OCI-LY7 (cell line): ENCODE measurements at regions not wholly inside any gene's neighbourhood (a gene's known extent, or its start where the extent isn't known, plus 50 kb on each side); places are given as distances from the start of the nearest gene placed in this dataset.

Source experiments
- BruUV-seq: library from RNA; stranded (reverse); fragments of 400-500 nt; replicated peaks from 2 replicates; lab custom pipeline; 2021; lab: Mats Ljungman, UMichigan
- CTCF ChIA-PET: fragments of 300-600 bp; sonication (Branson Sonifier 250); formaldehyde crosslinking; loops from one replicate; lab custom pipeline; 2022; ENCODE audit warnings: antibody characterized with exemption; ENCODE audit not compliant: unreplicated experiment; lab: Charles Lee
- POLR2A ChIA-PET: fragments of 300-600 bp; sonication (Branson Sonifier 250); formaldehyde crosslinking; loops from one replicate; lab custom pipeline; 2022; ENCODE audit warnings: antibody characterized with exemption; lab: Charles Lee
- DNase-seq: peaks from one replicate; pipeline ENCODE4 v3.0.0-alpha.2; 2015; ENCODE audit warnings: low spot score
- H2AFZ ChIP-seq: fragments of 200-600 bp; sonication (generic), shearing (Covaris generic); 2 replicates; pipeline ENCODE4 v1.6.1; 2014; ENCODE audit warnings: mild to moderate bottlenecking, antibody characterized with exemption, low read length, moderate library complexity
- H3K27ac ChIP-seq: fragments of 200-600 bp; sonication (generic); 2 replicates; pipeline ENCODE4 v1.5.1; 2014; ENCODE audit warnings: mixed run types, low read depth, mild to moderate bottlenecking, moderate library complexity, low read length, inconsistent platforms; ENCODE audit not compliant: poor library complexity, severe bottlenecking
- H3K36me3 ChIP-seq: fragments of 200-600 bp; sonication (generic); 2 replicates; pipeline ENCODE4 v1.6.1; 2014; ENCODE audit warnings: mild to moderate bottlenecking, antibody characterized with exemption, low read length, moderate library complexity, mixed read lengths; ENCODE audit not compliant: insufficient read depth
- H3K4me1 ChIP-seq: fragments of 200-600 bp; sonication (generic); 2 replicates; pipeline ENCODE4 v1.5.1; 2014; ENCODE audit warnings: mild to moderate bottlenecking, low read length; ENCODE audit not compliant: insufficient read depth, poor library complexity, severe bottlenecking
- H3K4me2 ChIP-seq: fragments of 200-600 bp; sonication (generic); 2 replicates; pipeline ENCODE4 v1.6.1; 2014; ENCODE audit warnings: mild to moderate bottlenecking, low read length
- H3K4me3 ChIP-seq: fragments of 200-600 bp; sonication (generic); 2 replicates; pipeline ENCODE4 v1.5.1; 2014; ENCODE audit warnings: mild to moderate bottlenecking, low read depth, low read length; ENCODE audit not compliant: poor library complexity, severe bottlenecking
- H3K79me2 ChIP-seq: fragments of 200-600 bp; sonication (generic); 2 replicates; pipeline ENCODE4 v1.6.1; 2016; ENCODE audit warnings: low read depth, mild to moderate bottlenecking, low read length, moderate library complexity, mixed read lengths; ENCODE audit not compliant: insufficient read depth
- H3K9me2 ChIP-seq: fragments of 200-600 bp; sonication (generic); 2 replicates; pipeline ENCODE4 v1.6.1; 2016; ENCODE audit warnings: mild to moderate bottlenecking, low read length, mixed read lengths; ENCODE audit not compliant: insufficient read depth
- H3K9me3 ChIP-seq: fragments of 200-600 bp; sonication (generic); 2 replicates; pipeline ENCODE4 v1.6.1; 2014; ENCODE audit warnings: mild to moderate bottlenecking, mixed run types, low read length, mixed read lengths
- H4K20me1 ChIP-seq: fragments of 200-600 bp; sonication (generic); 2 replicates; pipeline ENCODE4 v1.6.1; 2014; ENCODE audit warnings: mild to moderate bottlenecking, antibody characterized with exemption, low read length, moderate library complexity, mixed read lengths; ENCODE audit not compliant: insufficient read depth
- CTCF ChIP-seq: fragments of 200-600 bp; sonication (generic); conservative IDR thresholded peaks from 2 replicates; pipeline ENCODE4 v1.5.1; 2014; ENCODE audit warnings: mild to moderate bottlenecking, antibody characterized with exemption, low read length, moderate library complexity, mixed read lengths
- EZH2phosphoT487 ChIP-seq: fragments of 200-600 bp; sonication (generic); IDR thresholded peaks from 2 replicates; pipeline ENCODE4 v1.6.1; 2018; ENCODE audit warnings: low read depth, borderline replicate concordance, mild to moderate bottlenecking, mixed run types, antibody characterized with exemption, low read length, moderate library complexity, mixed read lengths
- intact Hi-C: fragments of 100-400 bp; cut with micrococcal nuclease; formaldehyde crosslinking; loops from one replicate; pipeline ENCODE4 v1.10.0; 2022; ENCODE audit not compliant: unreplicated experiment

GRCh38 chr2:70036290-70036689 is 51.0 kb upstream of the PCBP1 start:
- intact Hi-C loops = no loop called here
- ChIA-PET CTCF (no interaction called here), POLR2A (no interaction called here)
- H4K20me1 ChIP-seq = no peaks in the 10 kb centered on the region
- H3K9me3 ChIP-seq = no peaks in the 10 kb centered on the region
- DNase-seq = no peak
- no peaks in the 10 kb centered on the region for H3K79me2 ChIP-seq
- BruUV-seq = no TSS peak
- H3K4me3 ChIP-seq = no peak overlapping the region
- no peak for TF ChIP-seq EZH2phosphoT487
- no peak for TF ChIP-seq CTCF
- no peaks in the 10 kb centered on the region for H3K9me2 ChIP-seq
- no peaks in the 10 kb centered on the region for H3K4me1 ChIP-seq
- H3K36me3 ChIP-seq = no peaks in the 10 kb centered on the region
- H3K4me2 ChIP-seq = no peak overlapping the region
- no peak overlapping the region for H3K27ac ChIP-seq
- no peak overlapping the region for H2AFZ ChIP-seq

DNA sequence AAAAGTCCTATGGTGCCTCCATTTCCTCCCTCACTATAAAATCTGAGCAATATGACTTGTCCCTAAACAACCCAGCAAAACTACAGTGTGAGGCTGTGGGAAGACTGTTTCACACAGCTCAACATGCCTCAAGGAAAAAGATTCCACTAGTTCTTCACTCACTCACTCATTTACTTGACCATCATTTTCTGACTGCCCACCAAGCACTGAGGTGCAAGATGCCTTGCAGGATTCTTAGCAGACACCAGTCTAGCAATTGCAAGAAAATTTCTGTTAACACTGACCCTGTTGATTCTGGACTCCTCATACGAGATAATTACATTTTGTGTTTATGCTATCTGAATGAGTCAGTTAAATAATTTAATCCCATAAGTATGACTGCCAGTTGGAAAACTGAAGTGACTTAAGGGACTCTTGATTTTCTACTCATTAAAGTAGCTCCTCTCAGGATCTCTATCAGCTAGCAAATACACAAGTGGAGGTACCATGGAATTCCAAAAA is 51.9 kb upstream of the PCBP1 start:
- Histone ChIP-seq H3K4me2 (no peak overlapping the region), H3K4me3 (no peak overlapping the region), H3K9me3 (no peaks in the 10 kb centered on the region), H3K9me2 (no peaks in the 10 kb centered on the region), H3K79me2 (no peaks in the 10 kb centered on the region), H3K36me3 (no peaks in the 10 kb centered on the region), H3K4me1 (no peaks in the 10 kb centered on the region), H2AFZ (no peak overlapping the region), H4K20me1 (no peaks in the 10 kb centered on the region), H3K27ac (no peak overlapping the region)
- intact Hi-C loops = no loop called here
- no peak for DNase-seq
- no peak for TF ChIP-seq CTCF
- no peak for TF ChIP-seq EZH2phosphoT487
- POLR2A ChIA-PET = no interaction called here
- no TSS peak for BruUV-seq
- CTCF ChIA-PET = no interaction called here

- DNase-seq = no peak
- H3K36me3 ChIP-seq = no peaks in the 10 kb centered on the region
- no peak overlapping the region for H3K27ac ChIP-seq
- POLR2A ChIA-PET = interaction anchor here (0.6 kb wide), 1 partner anchor 160 kb away, joined by 4 read pairs; no protein-coding TSS in a partner anchor
- no peaks in the 10 kb centered on the region for H3K9me2 ChIP-seq
- no peak overlapping the region for H3K4me3 ChIP-seq
- no peaks in the 10 kb centered on the region for H4K20me1 ChIP-seq
- no peak overlapping the region for H2AFZ ChIP-seq
- CTCF ChIA-PET = no interaction called here
- BruUV-seq = no TSS peak
- TF ChIP-seq CTCF = no peak
- no peak for TF ChIP-seq EZH2phosphoT487
- intact Hi-C loops = no loop called here
- no peaks in the 10 kb centered on the region for H3K79me2 ChIP-seq
- H3K4me2 ChIP-seq = no peak overlapping the region
- no peaks in the 10 kb centered on the region for H3K9me3 ChIP-seq
- H3K4me1 ChIP-seq = no peaks in the 10 kb centered on the region
These were observed 56.4 kb upstream of the PCBP1 start for GRCh38 chr2:70030724-70031420.
